Neural cell (in vitro differentiated cells): ENCODE measurements at regions not wholly inside any gene's neighbourhood (a gene's known extent, or its start where the extent isn't known, plus 50 kb on each side); places are given as distances from the start of the nearest gene placed in this dataset.

Experiments used
- CTCF ChIP-seq: fragments of 450-650 bp; IDR thresholded peaks from 2 replicates; pipeline ENCODE4 v1.5.1; 2014; ENCODE audit warnings: antibody characterized with exemption, mild to moderate bottlenecking, moderate library complexity; ENCODE audit not compliant: poor library complexity, severe bottlenecking
- EP300 ChIP-seq: fragments of 450-650 bp; conservative IDR thresholded peaks from 2 replicates; pipeline ENCODE4 v1.6.1; 2014; ENCODE audit warnings: antibody characterized with exemption, mild to moderate bottlenecking, moderate library complexity; ENCODE audit not compliant: poor library complexity, severe bottlenecking
- EZH2 ChIP-seq: fragments of 200-600, 300-800 bp; shearing (Covaris generic), sonication (generic); IDR thresholded peaks from 2 replicates; pipeline ENCODE4 v1.6.1; 2014; ENCODE audit warnings: antibody characterized with exemption, low read length, borderline replicate concordance, mild to moderate bottlenecking; ENCODE audit not compliant: insufficient read depth, poor library complexity, severe bottlenecking

DNA sequence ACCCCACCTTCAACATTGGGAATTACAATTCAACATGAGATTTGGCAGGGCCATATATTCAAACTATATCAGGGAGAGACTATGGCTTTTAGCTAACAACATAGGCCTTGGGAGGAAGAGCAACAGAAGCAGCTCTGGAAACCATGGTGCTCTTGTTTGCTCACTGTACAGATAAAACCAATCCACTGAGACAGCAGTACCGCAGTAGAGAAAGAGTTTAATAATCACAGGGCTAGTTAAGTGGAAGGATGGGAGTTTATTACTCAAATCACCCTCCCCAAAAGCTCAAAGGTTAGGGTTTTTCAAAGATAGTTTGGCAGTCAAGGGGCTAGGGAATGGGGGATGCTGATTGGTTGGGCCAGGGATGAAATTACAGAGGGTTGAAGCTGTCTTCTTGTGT is 52.7 kb upstream of the CRHR1 start:
- TF ChIP-seq EP300 (no peak), CTCF (no peak), EZH2 (no peak)
